Kidney glomerular epithelial cell (primary cell): ENCODE measurements at regions not wholly inside any gene's neighbourhood (a gene's known extent, or its start where the extent isn't known, plus 50 kb on each side); places are given as distances from the start of the nearest gene placed in this dataset.
"Not testable (repeated sequence)": the region's sequence is repeated elsewhere in the genome, so short reads cannot be mapped to it uniquely, and the experiment has no call there.

Experiments
- DNase-seq: peaks from one replicate; lab custom pipeline; 2025; lab: John Stamatoyannopoulos, UW

DNA sequence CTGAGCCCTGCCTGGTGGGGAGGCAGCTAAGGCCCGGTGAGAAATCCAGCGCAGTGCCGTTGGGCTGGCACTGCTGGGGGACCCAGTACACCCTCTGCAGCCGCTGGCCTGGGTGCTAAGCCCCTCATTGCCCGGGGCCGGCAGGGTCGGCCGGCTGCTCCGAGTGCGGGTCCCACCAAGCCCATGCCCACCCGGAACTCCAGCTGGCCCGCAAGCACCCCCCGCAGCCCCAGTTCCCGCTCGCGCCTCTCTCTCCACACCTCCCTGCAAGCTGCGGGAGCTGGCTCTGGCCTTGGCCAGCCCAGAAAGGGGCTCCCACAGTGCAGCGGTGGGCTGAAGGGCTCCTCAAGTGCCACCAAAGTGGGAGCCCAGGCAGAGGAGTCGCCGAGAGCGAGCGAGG is 225.1 kb upstream of the ANKH start:
- not testable (repeated sequence) for DNase-seq

DNA sequence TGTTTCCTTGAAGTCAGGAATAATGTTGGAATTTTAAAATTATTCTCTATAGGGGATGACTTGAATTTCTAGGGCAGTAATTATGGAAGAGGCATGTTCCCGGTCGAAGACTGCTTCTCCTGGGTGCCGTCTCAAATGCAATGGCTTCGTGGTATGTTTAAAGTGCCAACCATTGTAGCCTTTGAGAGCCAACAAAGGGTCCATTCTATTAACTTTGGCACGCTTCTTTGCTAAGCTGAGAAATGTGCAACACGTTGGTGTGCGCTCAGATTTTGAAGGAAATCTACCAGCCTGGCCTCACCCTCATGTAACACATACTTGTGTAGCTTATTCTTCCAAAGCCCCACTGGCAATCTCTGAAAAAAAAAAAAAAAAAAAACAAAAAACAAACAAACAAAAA is 221.2 kb upstream of the ANKH start:
- DNase-seq, result no peak

DNA sequence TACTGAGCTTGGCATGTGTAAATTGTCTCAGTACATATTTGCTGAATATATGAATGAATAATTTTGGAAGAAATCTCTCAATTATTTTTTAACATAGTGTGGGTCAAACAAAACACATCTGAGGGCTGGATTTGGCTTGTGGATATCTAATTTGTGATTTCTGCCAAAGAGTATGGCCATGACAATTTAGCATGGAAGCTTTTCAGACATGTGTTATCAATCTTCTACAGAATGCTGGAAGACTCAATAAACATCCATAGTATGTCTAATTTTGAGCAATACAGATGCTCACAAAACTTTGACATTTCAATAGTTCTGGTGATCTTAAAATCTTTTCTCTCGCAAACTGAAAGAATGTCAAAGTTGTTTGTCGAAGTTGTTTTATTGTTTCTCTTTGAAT is 214.1 kb upstream of the ANKH start:
- DNase-seq, result no peak

DNA sequence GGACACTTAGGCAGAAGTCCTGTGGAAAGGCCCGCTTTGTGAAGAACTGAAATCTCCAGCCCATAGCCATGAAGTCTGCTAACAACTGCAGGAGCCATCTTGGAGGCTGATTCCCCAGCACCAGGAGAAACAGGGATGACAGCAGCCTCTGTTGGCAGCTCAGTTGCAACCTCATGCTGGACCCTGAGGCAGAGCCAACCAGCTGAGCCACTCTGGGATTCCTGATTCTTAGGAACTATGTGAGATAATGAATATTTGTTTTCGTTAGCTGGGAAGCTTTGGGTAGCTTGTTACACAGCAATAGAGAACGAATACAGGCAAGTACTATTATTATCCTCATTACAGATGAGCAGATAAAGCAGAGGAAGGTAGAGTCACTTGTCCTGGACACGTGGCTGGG is 210.5 kb upstream of the ANKH start:
- DNase-seq, result no peak

DNA sequence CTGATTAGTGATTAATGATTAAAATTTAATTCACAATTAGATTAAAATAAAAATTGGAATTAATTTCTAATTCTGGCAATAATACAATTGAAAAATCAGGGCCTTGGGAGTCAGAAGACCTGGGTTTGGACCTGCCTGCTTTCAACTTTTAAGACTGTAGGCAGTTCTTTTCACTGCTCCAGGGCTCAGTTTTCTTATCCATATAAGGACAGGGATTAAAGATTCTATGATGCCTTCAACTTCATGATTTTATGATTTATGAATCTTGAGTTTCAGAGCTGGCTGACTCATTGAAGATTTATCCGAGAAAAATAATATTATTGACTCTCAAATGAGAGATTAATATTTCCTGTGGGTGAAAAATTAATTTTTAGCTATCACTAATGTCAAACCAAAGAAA is 208.6 kb upstream of the ANKH start:
- DNase-seq, result no peak

DNA sequence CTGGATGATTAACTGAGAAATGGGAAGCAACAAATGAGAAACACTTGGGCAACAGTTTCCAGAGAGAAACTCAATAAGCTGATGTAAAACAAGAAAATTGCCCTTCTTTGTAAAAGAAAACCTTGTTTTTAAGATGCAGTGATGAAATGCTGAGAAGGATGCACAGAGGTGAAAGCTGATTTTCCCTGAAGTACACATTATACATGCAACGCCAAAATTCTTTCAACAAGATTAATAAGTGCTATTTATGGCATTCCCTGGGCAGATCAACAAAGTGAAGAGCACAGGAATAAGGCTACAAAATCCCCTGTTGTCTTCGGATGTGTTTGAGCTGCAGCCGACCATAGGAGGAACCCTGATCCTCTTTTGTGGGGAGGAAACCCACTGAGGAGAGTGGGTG is 208.0 kb upstream of the ANKH start:
- no peak for DNase-seq

DNA sequence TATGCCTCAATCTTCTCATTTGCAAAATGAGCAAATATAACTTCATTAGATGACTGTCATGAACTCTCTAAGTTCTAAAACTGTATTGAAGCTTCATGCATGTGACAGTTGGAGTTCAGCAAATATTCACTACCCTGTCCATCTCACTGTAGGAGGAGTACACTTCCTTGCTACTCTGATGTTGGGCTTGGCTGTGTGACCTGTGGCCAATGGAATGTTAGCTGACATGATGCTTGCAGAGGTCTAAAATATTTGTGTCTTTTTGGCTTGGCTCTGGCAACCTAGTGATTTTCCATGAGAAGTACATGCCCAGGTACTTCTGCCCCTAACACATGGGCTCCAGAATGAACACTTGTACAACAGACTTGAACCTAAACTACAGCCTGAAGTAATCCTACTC is 203.1 kb upstream of the ANKH start:
- DNase-seq, result no peak

DNA sequence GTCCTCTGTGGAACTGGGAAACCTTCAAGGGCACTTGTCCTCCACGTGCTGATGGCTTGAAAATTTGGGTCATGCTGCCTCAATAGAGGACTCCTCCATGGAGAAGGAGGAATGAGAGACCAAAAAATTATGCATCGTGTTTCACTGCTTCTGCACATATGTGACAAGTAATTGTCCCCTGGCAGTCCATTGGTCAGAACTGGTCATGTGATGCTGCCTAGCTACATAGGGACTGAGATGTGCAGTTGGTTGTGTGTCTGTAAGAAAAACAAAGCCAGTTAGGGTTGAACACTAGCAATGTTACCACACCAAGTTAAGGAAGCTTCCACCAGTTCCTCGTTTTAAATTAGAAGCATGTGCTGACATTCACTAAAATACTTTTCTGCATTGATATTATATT is 201.9 kb upstream of the ANKH start:
- no peak for DNase-seq

DNA sequence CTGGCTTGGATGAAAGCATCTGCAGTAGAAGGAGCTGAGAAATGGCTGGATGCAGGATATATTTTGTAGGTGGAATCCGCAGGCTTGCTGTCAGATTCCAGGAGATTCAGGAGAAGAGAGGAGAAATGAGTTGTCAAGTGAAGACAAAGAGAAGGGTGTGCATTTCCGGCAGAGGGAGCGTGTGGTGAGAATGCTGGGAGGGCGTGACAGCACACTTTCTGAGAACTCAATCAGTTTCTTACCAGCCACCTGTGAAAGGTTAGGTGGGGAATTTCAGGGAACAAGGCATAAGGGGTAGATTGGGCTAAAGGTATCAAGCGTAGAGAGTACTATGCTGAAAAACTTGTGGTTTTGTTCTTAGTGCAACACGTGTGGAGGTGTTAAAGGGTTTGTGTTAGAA is 199.3 kb upstream of the ANKH start:
- no peak for DNase-seq

DNA sequence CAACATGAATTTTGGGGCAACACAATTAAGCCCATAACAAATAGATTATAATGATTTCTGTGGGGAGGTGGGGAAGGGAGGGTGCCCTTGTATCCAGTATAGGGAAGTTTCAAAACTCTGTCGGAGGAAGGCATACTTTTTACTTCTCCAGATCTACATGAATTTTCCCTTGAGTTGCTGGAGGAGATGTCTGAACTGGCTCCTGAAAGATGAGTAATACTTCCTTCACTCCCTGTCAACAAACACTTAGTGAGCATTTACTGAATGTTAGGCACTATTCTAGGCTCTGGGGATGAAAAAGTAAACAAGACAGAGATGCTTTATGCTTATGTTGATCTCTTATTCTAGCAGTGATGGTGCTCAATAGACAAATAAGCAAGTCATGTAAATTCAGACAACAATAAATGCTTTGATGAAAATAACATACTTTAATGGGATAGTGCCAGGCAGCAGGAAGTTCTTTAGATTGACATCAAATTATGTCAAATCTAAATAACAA is 197.9 kb upstream of the ANKH start:
- no peak for DNase-seq

DNA sequence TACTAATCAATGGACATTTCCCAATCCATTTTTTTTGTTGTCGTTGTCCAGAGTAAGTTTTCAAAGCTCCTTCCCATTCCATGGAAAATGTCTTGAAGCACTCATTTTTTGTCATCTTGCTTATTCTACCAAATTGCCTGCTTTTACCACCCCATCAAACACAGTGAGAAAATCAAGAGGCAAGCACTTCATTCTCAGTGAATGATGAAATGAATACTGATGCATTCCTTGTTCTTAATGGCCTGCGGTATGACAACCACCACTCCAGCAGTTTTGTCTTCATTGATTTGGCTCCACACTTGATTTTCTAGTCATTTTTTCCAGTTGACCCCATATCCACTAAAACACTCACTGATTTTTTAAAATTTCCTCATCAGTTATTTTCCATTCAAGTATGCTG is 193.5 kb upstream of the ANKH start:
- DNase-seq, result peak; percentile 38

DNA sequence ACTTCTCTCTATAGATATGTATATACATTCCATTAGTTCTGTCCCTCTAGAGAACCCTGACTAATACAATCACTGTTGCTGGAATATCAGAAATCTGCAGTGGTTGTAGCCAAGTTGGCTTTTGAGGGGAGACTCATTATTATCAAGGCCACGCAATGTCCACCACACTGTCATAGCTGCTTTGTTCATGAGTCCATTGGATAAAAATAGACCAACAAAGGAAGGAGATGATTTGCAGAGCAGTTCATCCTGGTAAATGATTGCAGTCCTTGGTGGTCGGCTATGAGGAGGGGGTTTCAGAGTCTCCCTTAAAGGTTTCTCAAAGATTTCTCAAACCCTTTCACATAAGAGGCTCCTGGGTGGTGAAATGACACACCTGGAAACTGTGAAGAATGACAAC is 192.8 kb upstream of the ANKH start:
- DNase-seq, result no peak

DNA sequence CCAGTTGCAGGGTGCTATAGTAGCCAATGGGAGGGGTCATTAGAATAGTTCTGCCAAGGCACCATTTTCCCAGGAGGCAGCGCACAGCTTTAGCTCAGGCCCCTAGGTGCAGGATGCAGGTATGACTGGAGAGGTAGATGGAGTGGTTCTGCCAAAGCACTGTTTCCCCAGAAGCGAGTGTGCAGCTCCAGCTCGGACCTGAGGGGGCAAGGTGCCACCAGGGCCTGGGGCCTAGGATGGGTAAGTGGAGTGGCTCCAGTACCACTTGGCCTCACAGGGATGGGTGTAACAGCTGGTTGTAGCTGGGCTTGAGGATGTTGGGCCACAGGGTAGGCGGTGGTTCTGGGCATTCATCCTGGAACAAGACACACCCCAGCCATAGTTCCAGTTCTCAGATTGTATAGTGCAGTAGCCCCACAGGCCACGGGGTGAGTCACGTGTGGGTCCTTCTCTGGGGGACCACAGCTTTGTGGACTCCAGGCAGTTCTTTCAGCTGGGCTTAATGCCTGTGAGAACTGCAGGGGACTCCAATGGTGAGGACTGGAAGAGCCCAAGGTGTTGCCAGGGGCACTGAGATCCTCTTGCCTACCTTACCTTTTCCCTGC is 185.5 kb upstream of the ANKH start:
- no peak for DNase-seq

DNA sequence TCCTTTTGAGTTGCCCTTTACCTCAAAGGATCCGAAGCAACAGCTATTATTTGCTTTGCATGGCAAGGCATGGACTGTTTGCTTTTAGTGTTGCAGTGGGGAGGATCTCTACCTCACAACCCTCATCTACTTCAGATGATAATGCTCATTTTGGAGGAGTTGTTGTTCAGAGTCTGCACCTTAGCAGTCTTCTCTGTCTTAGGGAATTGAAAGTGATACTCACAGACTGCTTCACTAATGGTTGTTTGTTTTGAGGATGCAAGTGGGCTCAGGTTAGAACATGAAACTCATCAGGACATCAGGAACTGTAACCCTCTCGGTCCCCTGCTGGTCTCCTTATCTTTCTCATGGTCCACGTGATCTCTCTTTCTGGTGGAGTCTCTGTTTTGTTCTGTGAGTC is 172.9 kb upstream of the ANKH start:
- no peak for DNase-seq

DNA sequence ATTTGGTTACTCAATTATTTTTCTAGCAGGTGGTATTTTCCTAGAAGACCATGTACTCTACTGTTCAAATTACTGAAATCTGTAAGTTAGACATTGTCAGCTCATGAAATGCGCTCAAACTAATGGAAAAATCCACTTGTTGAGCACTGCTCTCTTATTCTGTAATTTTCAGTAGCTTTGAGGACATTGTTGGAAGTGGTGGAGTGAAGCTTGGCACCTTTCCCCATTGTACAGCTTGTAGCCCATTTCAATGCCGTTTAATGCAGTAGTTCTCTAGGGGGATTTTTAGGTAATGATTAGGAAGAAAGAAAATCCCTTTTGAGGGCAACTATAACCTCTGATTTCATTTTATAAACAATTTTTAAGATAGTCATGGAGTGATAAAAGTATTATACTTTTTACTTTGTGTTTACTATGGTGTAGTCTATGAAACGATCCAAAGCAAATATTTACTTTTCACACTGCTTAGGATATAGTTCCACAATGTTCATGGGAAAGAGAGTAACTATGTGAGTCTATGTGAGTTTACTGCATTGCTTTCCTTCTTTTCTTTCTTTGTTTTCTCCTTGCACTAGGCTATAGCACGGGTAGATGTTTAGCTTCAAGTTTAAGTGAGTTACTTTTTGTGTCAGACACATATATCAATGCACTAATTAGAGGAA is 165.8 kb upstream of the ANKH start:
- DNase-seq, result no peak

DNA sequence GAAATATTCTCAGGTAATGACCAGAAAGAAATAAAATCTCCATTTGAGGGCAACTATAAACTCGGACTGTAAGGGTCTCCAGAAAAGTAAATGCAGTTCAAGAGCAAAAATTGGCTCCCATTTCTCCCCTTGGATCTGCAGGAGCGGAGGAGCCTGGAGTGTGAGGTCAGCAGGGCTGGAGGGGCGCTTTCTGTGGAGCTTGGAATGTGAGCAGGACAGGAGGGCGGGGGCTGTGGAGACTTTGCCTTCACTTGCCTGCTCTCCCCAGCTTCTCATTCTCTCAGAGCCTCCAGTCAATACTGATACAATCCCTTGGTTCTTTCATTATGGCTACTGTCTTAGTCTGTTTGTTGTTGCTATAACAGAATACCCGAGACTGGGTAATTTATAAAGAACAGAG is 162.8 kb upstream of the ANKH start:
- no peak for DNase-seq

DNA sequence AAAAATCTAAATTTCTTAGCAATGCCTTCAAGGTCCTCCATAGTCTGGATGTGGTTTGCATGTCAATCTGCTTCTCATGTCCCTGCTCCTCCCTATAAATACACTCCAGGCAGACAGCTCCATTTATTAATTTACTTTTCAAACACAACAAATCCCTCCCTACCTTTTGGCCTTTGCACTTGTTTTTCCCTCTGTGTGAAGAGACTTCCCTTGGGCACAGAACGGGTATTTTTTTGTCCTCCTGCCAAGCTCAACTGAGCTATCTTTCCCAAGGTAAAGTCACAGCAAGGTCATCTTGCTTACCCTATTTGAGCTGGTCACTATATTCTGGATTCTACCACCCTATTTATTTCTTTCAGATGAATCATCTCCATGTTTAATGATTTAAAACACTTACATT is 159.6 kb upstream of the ANKH start:
- DNase-seq, result no peak

DNA sequence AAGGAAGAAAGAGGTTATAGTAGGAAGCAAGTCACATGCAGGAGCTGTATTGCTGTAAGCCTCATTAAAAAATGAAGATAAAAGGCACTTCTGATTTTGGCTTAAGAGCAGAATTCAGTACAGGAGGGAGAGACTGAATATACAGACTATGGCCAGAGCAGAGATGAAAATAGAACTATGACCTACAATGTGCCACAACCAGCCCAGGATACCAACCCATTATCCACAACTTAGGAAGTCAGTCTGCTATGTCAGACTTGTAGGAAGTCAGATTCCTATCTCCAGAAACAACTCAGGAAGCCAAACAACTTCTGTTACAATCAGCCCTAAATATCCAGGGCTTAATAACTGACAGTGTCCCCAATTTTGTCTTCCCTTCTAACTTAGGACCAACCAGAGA is 156.2 kb upstream of the ANKH start:
- no peak for DNase-seq

DNA sequence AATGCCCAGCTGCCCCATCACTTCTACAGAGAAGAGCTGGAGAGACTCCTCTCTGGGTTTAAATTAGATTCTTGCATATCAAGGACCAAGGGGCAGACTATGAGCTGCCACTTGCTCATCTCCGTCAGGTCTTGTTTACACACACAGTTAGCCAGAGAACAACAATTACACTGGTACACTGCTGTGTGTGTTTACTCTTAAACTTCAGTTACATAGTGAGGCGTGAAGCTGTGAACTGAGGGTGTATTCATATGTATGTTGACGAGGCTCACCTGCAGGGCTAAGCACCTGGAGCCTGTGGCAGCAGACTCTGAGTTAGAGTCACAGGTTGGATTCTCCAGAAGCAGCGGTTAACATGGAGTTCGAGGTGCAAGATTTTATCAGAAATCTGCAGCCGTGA is 155.4 kb upstream of the ANKH start:
- no peak for DNase-seq

DNA sequence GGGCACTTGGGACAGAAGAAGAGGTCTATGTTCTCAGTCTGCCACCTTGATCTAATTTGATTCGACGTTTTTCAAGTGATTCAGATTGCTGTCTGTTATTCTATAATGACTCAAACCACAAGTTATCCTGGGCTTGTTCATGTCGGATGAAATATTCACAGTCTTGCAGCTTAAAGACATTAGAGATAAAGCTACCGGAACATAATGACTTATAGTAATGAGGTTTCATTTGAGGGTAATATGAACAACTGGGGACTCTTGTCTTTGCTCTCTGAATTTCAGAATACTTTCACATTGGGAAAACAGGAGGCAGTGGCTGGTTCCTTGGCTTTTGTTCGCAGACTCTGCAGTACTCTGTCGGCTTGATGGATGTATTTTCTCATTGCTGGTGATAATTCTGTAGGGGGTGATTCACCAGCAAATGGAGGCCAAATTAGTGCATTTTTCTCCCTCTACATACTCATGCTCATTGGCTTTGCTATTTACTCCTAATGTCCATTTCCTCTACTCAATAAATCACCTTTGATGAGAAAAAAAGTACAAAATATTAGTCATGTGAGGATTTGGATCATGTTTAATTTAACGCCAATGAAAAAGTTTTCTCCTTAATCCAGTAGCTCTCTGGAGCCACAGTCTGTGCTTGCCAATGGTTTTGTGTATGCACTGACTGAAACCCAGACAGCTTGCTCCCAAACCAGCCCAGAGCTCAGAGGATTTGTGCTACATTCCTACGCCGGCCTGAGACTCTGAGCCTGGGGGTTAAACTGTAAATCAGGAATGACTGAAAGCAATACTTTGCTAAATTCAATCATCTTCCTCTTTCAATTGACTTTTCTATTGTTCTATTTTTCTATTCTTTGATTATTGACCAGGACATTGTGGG is 154.7 kb upstream of the ANKH start:
- peak; percentile 57 for DNase-seq

DNA sequence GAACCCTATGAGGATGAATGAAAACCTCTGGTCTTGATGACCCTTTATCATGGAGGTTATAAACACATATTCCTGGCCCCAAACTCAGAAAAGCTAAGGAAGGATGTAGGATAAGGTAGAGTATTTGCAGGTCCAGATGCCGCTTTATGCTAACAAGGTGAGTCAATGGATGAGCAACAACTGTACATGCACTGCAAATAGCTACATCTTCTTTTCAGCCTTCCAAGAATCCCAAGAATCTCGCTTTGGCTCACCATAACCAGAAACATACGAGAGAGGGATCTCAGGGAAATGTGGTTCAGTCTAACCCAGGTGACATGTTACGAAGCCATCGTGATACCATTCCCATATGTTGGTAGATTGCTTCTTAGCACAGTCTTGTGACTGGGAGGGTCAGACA is 152.3 kb upstream of the ANKH start:
- no peak for DNase-seq

DNA sequence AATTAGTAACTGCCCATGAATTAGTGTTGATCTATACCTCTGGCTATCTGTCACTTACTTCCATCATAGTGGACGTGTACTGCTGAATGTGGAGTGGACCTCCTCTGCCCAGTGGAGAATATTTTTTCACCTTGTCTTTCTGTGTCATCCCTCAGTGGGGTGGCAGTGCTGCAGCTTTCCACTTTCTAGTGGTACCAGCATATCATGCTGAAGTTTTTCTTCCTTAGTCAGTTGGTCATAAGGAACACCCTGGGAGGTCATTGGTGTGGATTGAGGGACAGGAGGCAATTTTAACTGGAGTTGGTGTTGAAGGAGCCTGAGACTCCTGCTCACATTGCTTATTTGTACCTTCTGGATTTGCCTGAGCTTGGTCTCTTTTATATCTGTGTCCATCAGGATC is 151.7 kb upstream of the ANKH start:
- no peak for DNase-seq
